SK-MEL-5 (cell line): ENCODE measurements at regions not wholly inside any gene's neighbourhood (a gene's known extent, or its start where the extent isn't known, plus 50 kb on each side); places are given as distances from the start of the nearest gene placed in this dataset.

Experiments used
- DNase-seq: peaks from one replicate; pipeline ENCODE4 v3.0.0-alpha.2; 2016; ENCODE audit warnings: low read depth, low spot score
- in situ Hi-C: cut with HindIII; loops from 2 replicates; pipeline ENCODE4 v1.10.0; 2016; ENCODE audit warnings: low sequenced_read_pairs, high pct_unique_total_duplicates, low pct_unique_long_range_greater_than_20kb

GRCh38 chr1:218712677-218713076, 367.5 kb downstream of the TGFB2 start:
- DNase-seq, result no peak
- in situ Hi-C loops, result no loop called here

DNA sequence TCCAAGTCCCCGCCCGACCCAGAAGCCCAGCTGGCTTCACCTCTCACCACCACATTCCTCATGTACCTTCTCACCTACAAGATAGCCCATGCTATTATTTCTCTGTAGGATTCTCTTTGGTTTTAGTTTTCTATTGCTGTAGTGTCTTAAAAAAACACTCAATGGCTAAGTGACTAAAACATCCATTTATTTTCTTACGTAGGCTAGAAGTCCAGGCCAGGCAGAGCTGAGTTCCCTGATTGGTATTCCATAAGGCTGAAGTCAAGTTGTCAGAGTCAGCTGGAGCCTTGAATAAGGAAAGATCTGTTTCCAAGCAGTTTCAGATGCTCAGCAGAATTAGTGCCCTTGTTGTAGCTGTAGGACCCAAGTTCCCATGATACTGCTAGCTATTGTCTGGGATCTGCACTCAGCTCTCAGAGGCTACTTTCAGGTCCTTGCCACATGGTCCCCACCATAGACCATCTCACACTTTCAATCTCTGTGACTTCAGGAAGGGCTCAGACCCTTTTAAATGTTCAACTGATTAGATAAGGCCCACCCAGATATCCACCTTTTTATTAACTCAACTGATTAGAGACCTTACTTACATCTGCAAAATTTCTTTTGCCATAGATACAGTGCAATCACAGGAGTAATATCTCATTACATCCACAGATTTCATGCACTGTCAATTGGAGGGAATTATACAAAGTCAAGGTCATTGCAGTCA, 371.0 kb downstream of the TGFB2 start:
- DNase-seq, result no peak
- in situ Hi-C loops, result no loop called here

- in situ Hi-C loops, result no loop called here
- DNase-seq, result no peak
Observed at GRCh38 chr1:218717575-218717974, 372.4 kb downstream of the TGFB2 start.

DNA sequence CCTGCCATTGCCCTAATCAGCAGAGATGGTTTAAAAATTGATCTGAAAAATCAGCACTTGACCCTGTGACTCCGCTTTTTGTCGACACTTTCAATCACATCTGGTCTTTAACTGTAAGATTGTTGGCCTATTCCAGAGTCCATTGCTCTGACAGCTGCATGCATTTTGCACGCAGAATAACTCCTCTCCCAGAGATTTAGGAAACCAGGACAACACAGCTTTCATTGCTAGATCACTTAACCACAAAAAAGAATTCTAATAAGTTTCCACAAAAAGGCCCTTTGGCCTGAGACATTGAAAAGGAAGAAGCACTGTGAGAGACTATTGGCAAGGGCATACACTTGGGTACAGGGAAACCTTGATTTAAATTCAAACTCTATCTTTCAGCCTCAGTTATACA, 373.1 kb downstream of the TGFB2 start:
- in situ Hi-C loops, result no loop called here
- DNase-seq, result no peak

DNA sequence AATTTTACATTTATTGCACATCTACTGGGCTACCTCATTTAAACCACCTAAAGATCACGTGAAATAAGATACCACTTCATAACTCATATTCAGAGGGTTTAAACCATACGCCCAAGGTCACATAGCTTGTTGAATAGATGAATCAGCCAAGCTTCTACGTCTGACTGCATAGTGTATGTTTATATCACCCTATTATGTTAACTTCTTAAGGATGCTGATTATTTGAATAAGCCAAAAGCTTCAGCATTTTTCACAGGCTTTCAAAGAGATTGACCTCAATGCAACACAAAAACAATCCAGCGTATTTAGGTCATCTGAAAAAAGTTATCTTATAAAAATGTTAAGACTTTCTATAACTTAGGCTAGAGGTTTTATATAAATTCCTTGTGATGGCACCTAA, 373.8 kb downstream of the TGFB2 start:
- no peak for DNase-seq
- in situ Hi-C loops, result no loop called here

- DNase-seq, result no peak
- in situ Hi-C loops, result no loop called here
Observed at GRCh38 chr1:218728898-218729565, 383.9 kb downstream of the TGFB2 start.

GRCh38 chr1:218735436-218736032, 390.4 kb downstream of the TGFB2 start:
- DNase-seq, result no peak
- in situ Hi-C loops, result no loop called here

GRCh38 chr1:218739426-218739825, 394.3 kb downstream of the TGFB2 start:
- in situ Hi-C loops, result no loop called here
- DNase-seq, result no peak

DNA sequence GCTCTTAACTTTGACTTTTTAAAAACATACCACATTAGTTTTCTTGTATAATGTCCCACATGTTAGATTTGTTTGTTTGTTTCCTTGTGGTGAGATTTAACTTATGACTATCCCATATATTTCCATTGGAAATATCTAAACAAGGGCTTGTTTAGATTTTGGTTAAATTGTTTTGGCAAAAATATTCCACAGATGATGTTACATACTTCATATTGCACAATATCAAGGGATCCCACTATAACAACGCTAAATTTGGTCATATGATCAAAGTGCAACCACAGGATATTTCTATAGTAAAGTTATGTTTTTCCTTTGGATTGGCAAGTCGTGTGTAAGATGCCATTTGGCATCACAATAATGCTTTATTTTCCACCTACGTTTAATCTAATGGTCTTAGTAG, 396.7 kb downstream of the TGFB2 start:
- no peak for DNase-seq
- in situ Hi-C loops, result no loop called here

GRCh38 chr1:218742467-218743262, 397.5 kb downstream of the TGFB2 start:
- in situ Hi-C loops, result no loop called here
- DNase-seq, result no peak

GRCh38 chr1:218743861-218744505, 398.8 kb downstream of the TGFB2 start:
- in situ Hi-C loops, result no loop called here
- no peak for DNase-seq

- DNase-seq, result no peak
- in situ Hi-C loops, result no loop called here
Observed at GRCh38 chr1:218748071-218748470, 402.9 kb downstream of the TGFB2 start.

- in situ Hi-C loops, result no loop called here
- no peak for DNase-seq
Observed at GRCh38 chr1:218750216-218750970, 405.3 kb downstream of the TGFB2 start.

- in situ Hi-C loops, result no loop called here
- peak; percentile 28 for DNase-seq
Observed at GRCh38 chr1:218751208-218751948, 406.2 kb downstream of the TGFB2 start.

- DNase-seq, result no peak
- in situ Hi-C loops, result no loop called here
Observed at GRCh38 chr1:218752126-218752525, 407.0 kb downstream of the TGFB2 start.

GRCh38 chr1:218754477-218754876, 409.3 kb downstream of the TGFB2 start:
- no peak for DNase-seq
- in situ Hi-C loops, result no loop called here

DNA sequence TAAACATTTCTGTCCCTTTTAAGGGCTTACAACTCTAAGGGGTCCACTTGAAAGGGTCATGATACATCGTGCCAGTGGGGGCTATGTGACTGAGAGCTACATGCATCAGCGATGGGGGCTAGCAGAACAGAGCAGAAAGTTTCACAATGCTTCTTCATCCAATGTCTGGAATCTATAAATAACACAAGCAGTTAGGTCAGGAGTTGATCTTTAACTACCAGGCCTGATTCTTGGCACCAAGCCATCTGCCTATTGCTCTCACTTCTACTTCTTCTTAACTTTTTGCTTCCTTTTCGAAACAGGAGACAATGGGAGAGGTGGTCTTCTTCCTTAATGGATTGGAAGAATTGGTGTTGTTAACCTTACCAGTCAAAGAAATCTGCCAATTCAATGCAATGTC, 410.0 kb downstream of the TGFB2 start:
- in situ Hi-C loops, result no loop called here
- no peak for DNase-seq
